ENCODE measurements at regions not wholly inside any gene's neighbourhood (a gene's known extent, or its start where the extent isn't known, plus 50 kb on each side); places are given as distances from the start of the nearest gene placed in this dataset.

GRCh38 chr3:194828926-194829325, 143.2 kb downstream of the FAM43A start:
- no peak for TF ChIP-seq EZH2phosphoT487 (IDR thresholded peaks at IDR 0.05; ENCODE audit: borderline replicate concordance, low read length)
- no peak for TF ChIP-seq CTCF (IDR thresholded peaks at IDR 0.05; ENCODE audit: low read depth, low read length, poor library complexity, severe bottlenecking)
- no peaks in the 10 kb centered on the region for H3F3A ChIP-seq (ENCODE audit: control insufficient read depth, insufficient read depth)
- no peak overlapping the region for H3K27ac ChIP-seq (ENCODE audit: low read depth, low read length)
- no peaks in the 10 kb centered on the region for H4K20me1 ChIP-seq (ENCODE audit: control insufficient read depth, insufficient read depth, low read depth, low read length)
- no peaks in the 10 kb centered on the region for H3K9me3 ChIP-seq (ENCODE audit: control insufficient read depth, insufficient read depth, low read length)
- H3K4me2 ChIP-seq (ENCODE audit: low read length), result no peak overlapping the region
- H3K4me3 ChIP-seq (ENCODE audit: low read length), result no peak overlapping the region
- H3K79me2 ChIP-seq (ENCODE audit: control insufficient read depth, low read length), result no peaks in the 10 kb centered on the region
- H3K9me2 ChIP-seq (replicated peaks; ENCODE audit: control insufficient read depth, low read length), result no peaks in the 10 kb centered on the region
- H3K27me3 ChIP-seq (ENCODE audit: control insufficient read depth, low read length), result peaks cover 2% of the 10 kb centered on the region; the same call in 1 of the 2 replicates
- H3K4me1 ChIP-seq (ENCODE audit: control insufficient read depth, low read length), result no peaks in the 10 kb centered on the region
- H3K36me3 ChIP-seq (ENCODE audit: control insufficient read depth, low read length), result no peaks in the 10 kb centered on the region

GRCh38 chr3:194830401-194830800, 144.7 kb downstream of the FAM43A start:
- peaks cover 2% of the 10 kb centered on the region; the same call in 1 of the 2 replicates for H3K27me3 ChIP-seq (ENCODE audit: control insufficient read depth, low read length)
- no peaks in the 10 kb centered on the region for H3F3A ChIP-seq (ENCODE audit: control insufficient read depth, insufficient read depth)
- no peaks in the 10 kb centered on the region for H3K36me3 ChIP-seq (ENCODE audit: control insufficient read depth, low read length)
- H3K4me1 ChIP-seq (ENCODE audit: control insufficient read depth, low read length), result no peaks in the 10 kb centered on the region
- H3K27ac ChIP-seq (ENCODE audit: low read depth, low read length), result no peak overlapping the region
- H3K9me3 ChIP-seq (ENCODE audit: control insufficient read depth, insufficient read depth, low read length), result no peaks in the 10 kb centered on the region
- no peaks in the 10 kb centered on the region for H3K79me2 ChIP-seq (ENCODE audit: control insufficient read depth, low read length)
- H3K4me3 ChIP-seq (ENCODE audit: low read length), result no peak overlapping the region
- H3K9me2 ChIP-seq (replicated peaks; ENCODE audit: control insufficient read depth, low read length), result no peaks in the 10 kb centered on the region
- no peaks in the 10 kb centered on the region for H4K20me1 ChIP-seq (ENCODE audit: control insufficient read depth, insufficient read depth, low read depth, low read length)
- TF ChIP-seq EZH2phosphoT487 (IDR thresholded peaks at IDR 0.05; ENCODE audit: borderline replicate concordance, low read length) (no peak), CTCF (IDR thresholded peaks at IDR 0.05; ENCODE audit: low read depth, low read length, poor library complexity, severe bottlenecking) (no peak)
- no peak overlapping the region for H3K4me2 ChIP-seq (ENCODE audit: low read length)

- Histone ChIP-seq H3K4me3 (ENCODE audit: low read length) (no peak overlapping the region), H3K27ac (ENCODE audit: low read depth, low read length) (no peak overlapping the region), H3K9me3 (ENCODE audit: control insufficient read depth, insufficient read depth, low read length) (no peaks in the 10 kb centered on the region), H3K4me2 (ENCODE audit: low read length) (no peak overlapping the region), H3K4me1 (ENCODE audit: control insufficient read depth, low read length) (no peaks in the 10 kb centered on the region), H3F3A (ENCODE audit: control insufficient read depth, insufficient read depth) (no peaks in the 10 kb centered on the region), H3K9me2 (replicated peaks; ENCODE audit: control insufficient read depth, low read length) (no peaks in the 10 kb centered on the region), H3K27me3 (ENCODE audit: control insufficient read depth, low read length) (peaks cover 2% of the 10 kb centered on the region; the same call in 1 of the 2 replicates), H3K79me2 (ENCODE audit: control insufficient read depth, low read length) (no peaks in the 10 kb centered on the region), H4K20me1 (ENCODE audit: control insufficient read depth, insufficient read depth, low read depth, low read length) (no peaks in the 10 kb centered on the region), H3K36me3 (ENCODE audit: control insufficient read depth, low read length) (no peaks in the 10 kb centered on the region)
- TF ChIP-seq CTCF (IDR thresholded peaks at IDR 0.05; ENCODE audit: low read depth, low read length, poor library complexity, severe bottlenecking) (no peak), EZH2phosphoT487 (IDR thresholded peaks at IDR 0.05; ENCODE audit: borderline replicate concordance, low read length) (no peak)
Observed at GRCh38 chr3:194830978-194831377, 145.3 kb downstream of the FAM43A start.

Data from DOHH2 (cell line).